Activated CD4-positive, CD25-positive, alpha-beta regulatory T cell treated with anti-CD3 and anti-CD28 coated beads, Interleukin-2, amount 50 U/mL, for 24 hours (primary cell): ENCODE measurements at regions not wholly inside any gene's neighbourhood (a gene's known extent, or its start where the extent isn't known, plus 50 kb on each side); places are given as distances from the start of the nearest gene placed in this dataset.
"Not testable (repeated sequence)": the region's sequence is repeated elsewhere in the genome, so short reads cannot be mapped to it uniquely, and the experiment has no call there.

Experiments
- ATAC-seq, 2 donors: fragments of 150-1000 bp; cut with Tn5 transposase; one replicate each; pipeline ENCODE4 v1.10.0; 2021; ENCODE audit warnings: mild to moderate bottlenecking in 1 of 2, moderate library complexity in 1 of 2

- no peak for ATAC-seq
Observed at GRCh38 chr18:78807668-78808067, 171.9 kb upstream of the SALL3 start.

- no peak for ATAC-seq
Observed at GRCh38 chr18:78809845-78810244, 169.8 kb upstream of the SALL3 start.

- no peak for ATAC-seq
Observed at GRCh38 chr18:78810706-78811105, 168.9 kb upstream of the SALL3 start.

- no peak for ATAC-seq
Observed at GRCh38 chr18:78812067-78812466, 167.6 kb upstream of the SALL3 start.

GRCh38 chr18:78813156-78813555 is 166.5 kb upstream of the SALL3 start:
- no peak for ATAC-seq

GRCh38 chr18:78813936-78814710 is 165.5 kb upstream of the SALL3 start:
- no peak for ATAC-seq

- no peak for ATAC-seq
Observed at GRCh38 chr18:78814766-78815165, 164.9 kb upstream of the SALL3 start.

- no peak for ATAC-seq
Observed at GRCh38 chr18:78816114-78816513, 163.5 kb upstream of the SALL3 start.

- ATAC-seq, result no peak
Observed at GRCh38 chr18:78816916-78817315, 162.7 kb upstream of the SALL3 start.

- no peak for ATAC-seq
Observed at GRCh38 chr18:78818495-78818894, 161.1 kb upstream of the SALL3 start.

- ATAC-seq, result no peak
Observed at GRCh38 chr18:78818961-78819360, 160.7 kb upstream of the SALL3 start.

- no peak for ATAC-seq
Observed at GRCh38 chr18:78820161-78820834, 159.3 kb upstream of the SALL3 start.

- ATAC-seq, result no peak
Observed at GRCh38 chr18:78821396-78821795, 158.2 kb upstream of the SALL3 start.

- no peak for ATAC-seq
Observed at GRCh38 chr18:78822171-78822948, 157.3 kb upstream of the SALL3 start.

GRCh38 chr18:78822949-78823285 is 156.7 kb upstream of the SALL3 start:
- no peak for ATAC-seq

- no peak for ATAC-seq
Observed at GRCh38 chr18:78825168-78825567, 154.4 kb upstream of the SALL3 start.

- no peak for ATAC-seq
Observed at GRCh38 chr18:78826631-78827030, 153.0 kb upstream of the SALL3 start.

GRCh38 chr18:78827141-78827540 is 152.5 kb upstream of the SALL3 start:
- ATAC-seq, result no peak

GRCh38 chr18:78828131-78828530 is 151.5 kb upstream of the SALL3 start:
- ATAC-seq, result no peak

GRCh38 chr18:78829026-78829425 is 150.6 kb upstream of the SALL3 start:
- ATAC-seq, result not testable (repeated sequence)

GRCh38 chr18:78830161-78830560 is 149.5 kb upstream of the SALL3 start:
- ATAC-seq, result no peak

GRCh38 chr18:78830826-78831225 is 148.8 kb upstream of the SALL3 start:
- ATAC-seq, result no peak

- no peak for ATAC-seq
Observed at GRCh38 chr18:78831603-78832002, 148.0 kb upstream of the SALL3 start.

- ATAC-seq, result no peak
Observed at GRCh38 chr18:78833833-78834232, 145.8 kb upstream of the SALL3 start.
